ENCODE measurements at regions not wholly inside any gene's neighbourhood (a gene's known extent, or its start where the extent isn't known, plus 50 kb on each side); places are given as distances from the start of the nearest gene placed in this dataset.

DNA sequence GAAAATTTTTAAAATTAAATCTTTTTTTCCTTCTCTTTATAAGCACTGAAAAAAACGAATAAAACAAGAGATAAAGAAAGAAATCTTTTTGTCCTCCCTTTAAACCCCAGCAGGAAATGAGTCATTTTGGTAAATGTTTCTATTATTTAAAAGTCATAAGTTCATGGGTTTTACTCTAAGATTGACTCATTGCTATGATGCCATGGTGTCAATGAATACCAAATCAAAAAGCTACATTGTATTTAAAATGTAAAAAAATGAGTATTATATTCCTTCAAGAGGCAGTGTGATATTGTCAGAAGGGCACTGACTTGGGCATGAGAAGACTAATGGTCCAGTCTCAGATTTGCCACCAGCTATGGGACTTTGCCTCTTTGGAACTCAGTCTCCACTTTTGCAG is 303.4 kb upstream of the DNAJC19 start:
- Mint-ChIP-seq H3K27me3 (ENCODE audit: unreplicated experiment) (no peaks in the 10 kb centered on the region), H3K4me3 (ENCODE audit: unreplicated experiment) (no peak overlapping the region), H3K4me1 (ENCODE audit: unreplicated experiment) (peaks cover 3% of the 10 kb centered on the region), H3K9me3 (ENCODE audit: unreplicated experiment) (no peaks in the 10 kb centered on the region), H3K36me3 (ENCODE audit: low read depth, unreplicated experiment) (no peaks in the 10 kb centered on the region), H3K27ac (ENCODE audit: unreplicated experiment) (no peak overlapping the region)
- DNase-seq (ENCODE audit: low spot score), result no peak
- TF ChIP-seq, protein P1, sequence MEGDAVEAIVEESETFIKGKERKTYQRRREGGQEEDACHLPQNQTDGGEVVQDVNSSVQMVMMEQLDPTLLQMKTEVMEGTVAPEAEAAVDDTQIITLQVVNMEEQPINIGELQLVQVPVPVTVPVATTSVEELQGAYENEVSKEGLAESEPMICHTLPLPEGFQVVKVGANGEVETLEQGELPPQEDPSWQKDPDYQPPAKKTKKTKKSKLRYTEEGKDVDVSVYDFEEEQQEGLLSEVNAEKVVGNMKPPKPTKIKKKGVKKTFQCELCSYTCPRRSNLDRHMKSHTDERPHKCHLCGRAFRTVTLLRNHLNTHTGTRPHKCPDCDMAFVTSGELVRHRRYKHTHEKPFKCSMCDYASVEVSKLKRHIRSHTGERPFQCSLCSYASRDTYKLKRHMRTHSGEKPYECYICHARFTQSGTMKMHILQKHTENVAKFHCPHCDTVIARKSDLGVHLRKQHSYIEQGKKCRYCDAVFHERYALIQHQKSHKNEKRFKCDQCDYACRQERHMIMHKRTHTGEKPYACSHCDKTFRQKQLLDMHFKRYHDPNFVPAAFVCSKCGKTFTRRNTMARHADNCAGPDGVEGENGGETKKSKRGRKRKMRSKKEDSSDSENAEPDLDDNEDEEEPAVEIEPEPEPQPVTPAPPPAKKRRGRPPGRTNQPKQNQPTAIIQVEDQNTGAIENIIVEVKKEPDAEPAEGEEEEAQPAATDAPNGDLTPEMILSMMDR (IDR thresholded peaks at IDR 0.05; ENCODE audit: unreplicated experiment), result no peak

DNA sequence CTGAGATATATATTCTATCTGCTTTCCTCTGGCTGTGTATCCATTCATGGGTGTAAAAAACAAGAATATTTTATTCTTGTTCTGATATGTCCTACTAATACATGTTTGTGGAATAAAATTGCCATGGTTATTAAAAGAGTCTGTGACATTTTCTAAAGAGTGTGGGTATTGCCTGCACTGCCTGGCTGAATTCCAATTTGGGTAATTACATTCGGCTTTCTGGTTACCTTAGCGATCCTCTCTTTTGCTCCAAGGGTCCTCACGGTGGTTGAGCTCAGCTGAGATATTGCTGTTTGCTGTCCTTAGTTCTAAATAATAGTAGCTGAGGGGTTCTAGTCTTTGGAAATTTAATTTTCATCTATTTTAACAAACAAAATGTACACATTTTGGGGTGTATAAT is 301.4 kb upstream of the DNAJC19 start:
- Mint-ChIP-seq H3K4me1 (ENCODE audit: unreplicated experiment) (peaks cover 3% of the 10 kb centered on the region), H3K9me3 (ENCODE audit: unreplicated experiment) (no peaks in the 10 kb centered on the region), H3K4me3 (ENCODE audit: unreplicated experiment) (no peak overlapping the region), H3K27me3 (ENCODE audit: unreplicated experiment) (no peaks in the 10 kb centered on the region), H3K36me3 (ENCODE audit: low read depth, unreplicated experiment) (no peaks in the 10 kb centered on the region), H3K27ac (ENCODE audit: unreplicated experiment) (no peak overlapping the region)
- TF ChIP-seq, protein P1 (IDR thresholded peaks at IDR 0.05; ENCODE audit: unreplicated experiment), result no peak
- DNase-seq (ENCODE audit: low spot score), result no peak

DNA sequence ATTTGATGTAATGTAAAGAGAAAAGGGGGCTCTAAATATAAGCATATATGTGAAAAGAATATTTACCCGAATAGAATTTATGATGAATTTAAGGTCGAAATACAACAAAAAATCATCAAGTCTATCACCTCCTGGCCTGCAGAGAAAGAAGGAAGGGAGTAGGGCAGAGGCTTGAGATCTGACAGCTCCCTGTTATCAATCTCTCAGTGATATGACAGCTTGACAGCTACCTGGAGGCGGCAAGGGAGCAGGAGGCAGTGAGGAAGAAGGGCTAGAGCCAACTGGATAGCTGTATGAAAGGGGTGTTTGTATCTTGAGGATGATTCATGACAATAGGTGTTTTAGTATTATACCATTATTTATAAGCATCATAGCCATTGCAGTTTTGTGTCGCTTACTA is 299.8 kb upstream of the DNAJC19 start:
- H3K4me3 Mint-ChIP-seq (ENCODE audit: unreplicated experiment), result no peak overlapping the region
- no peaks in the 10 kb centered on the region for H3K27me3 Mint-ChIP-seq (ENCODE audit: unreplicated experiment)
- TF ChIP-seq, protein P1 (IDR thresholded peaks at IDR 0.05; ENCODE audit: unreplicated experiment), result no peak
- peaks cover 10% of the 10 kb centered on the region for H3K4me1 Mint-ChIP-seq (ENCODE audit: unreplicated experiment)
- no peaks in the 10 kb centered on the region for H3K9me3 Mint-ChIP-seq (ENCODE audit: unreplicated experiment)
- DNase-seq (ENCODE audit: low spot score), result no peak
- H3K36me3 Mint-ChIP-seq (ENCODE audit: low read depth, unreplicated experiment), result no peaks in the 10 kb centered on the region
- no peak overlapping the region for H3K27ac Mint-ChIP-seq (ENCODE audit: unreplicated experiment)

DNA sequence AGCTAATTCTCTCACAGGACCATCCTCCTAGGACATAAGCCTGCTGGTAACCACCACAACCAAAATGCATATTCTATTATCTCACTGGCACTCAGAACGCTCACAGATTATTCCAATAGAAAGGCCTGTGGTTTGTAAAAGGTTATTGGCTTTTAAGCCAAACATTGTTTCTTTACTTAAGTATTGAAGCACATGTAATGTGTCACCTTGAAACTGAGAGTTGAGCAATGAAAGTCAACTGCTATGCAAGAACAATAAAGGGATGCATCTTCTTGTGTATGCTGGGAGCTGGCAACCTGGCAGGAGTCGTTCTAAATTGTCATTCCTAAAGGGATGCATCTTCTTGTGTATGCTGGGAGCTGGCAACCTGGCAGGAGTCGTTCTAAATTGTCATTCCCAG is 298.6 kb upstream of the DNAJC19 start:
- no peak for DNase-seq (ENCODE audit: low spot score)
- Mint-ChIP-seq H3K9me3 (ENCODE audit: unreplicated experiment) (no peaks in the 10 kb centered on the region), H3K27ac (ENCODE audit: unreplicated experiment) (no peak overlapping the region), H3K4me1 (ENCODE audit: unreplicated experiment) (peaks cover 9% of the 10 kb centered on the region), H3K36me3 (ENCODE audit: low read depth, unreplicated experiment) (no peaks in the 10 kb centered on the region), H3K4me3 (ENCODE audit: unreplicated experiment) (no peak overlapping the region), H3K27me3 (ENCODE audit: unreplicated experiment) (no peaks in the 10 kb centered on the region)
- TF ChIP-seq, protein P1 (IDR thresholded peaks at IDR 0.05; ENCODE audit: unreplicated experiment), result no peak

DNA sequence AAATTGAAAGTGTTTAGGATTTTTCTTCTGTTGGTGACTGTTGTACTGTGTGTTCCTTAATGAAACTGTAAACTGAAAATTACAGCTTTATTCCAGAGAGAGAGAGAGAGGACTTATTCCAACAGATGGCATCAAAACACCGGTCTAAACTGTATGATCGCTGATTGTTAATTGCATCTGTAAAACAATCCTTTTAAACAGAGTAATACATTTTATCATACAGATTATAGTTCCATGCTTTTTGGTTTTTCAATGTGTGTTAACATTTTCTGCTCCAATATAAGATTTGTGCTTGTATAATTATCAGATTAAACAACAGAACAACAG is 289.7 kb upstream of the DNAJC19 start:
- no peak overlapping the region for H3K27ac Mint-ChIP-seq (ENCODE audit: unreplicated experiment)
- H3K27me3 Mint-ChIP-seq (ENCODE audit: unreplicated experiment), result peaks cover 2% of the 10 kb centered on the region
- TF ChIP-seq, protein P1 (IDR thresholded peaks at IDR 0.05; ENCODE audit: unreplicated experiment), result no peak
- no peaks in the 10 kb centered on the region for H3K9me3 Mint-ChIP-seq (ENCODE audit: unreplicated experiment)
- H3K4me3 Mint-ChIP-seq (ENCODE audit: unreplicated experiment), result no peak overlapping the region
- DNase-seq (ENCODE audit: low spot score), result no peak
- H3K36me3 Mint-ChIP-seq (ENCODE audit: low read depth, unreplicated experiment), result no peaks in the 10 kb centered on the region
- no peaks in the 10 kb centered on the region for H3K4me1 Mint-ChIP-seq (ENCODE audit: unreplicated experiment)
